ENCODE measurements at regions not wholly inside any gene's neighbourhood (a gene's known extent, or its start where the extent isn't known, plus 50 kb on each side); places are given as distances from the start of the nearest gene placed in this dataset.

DNA sequence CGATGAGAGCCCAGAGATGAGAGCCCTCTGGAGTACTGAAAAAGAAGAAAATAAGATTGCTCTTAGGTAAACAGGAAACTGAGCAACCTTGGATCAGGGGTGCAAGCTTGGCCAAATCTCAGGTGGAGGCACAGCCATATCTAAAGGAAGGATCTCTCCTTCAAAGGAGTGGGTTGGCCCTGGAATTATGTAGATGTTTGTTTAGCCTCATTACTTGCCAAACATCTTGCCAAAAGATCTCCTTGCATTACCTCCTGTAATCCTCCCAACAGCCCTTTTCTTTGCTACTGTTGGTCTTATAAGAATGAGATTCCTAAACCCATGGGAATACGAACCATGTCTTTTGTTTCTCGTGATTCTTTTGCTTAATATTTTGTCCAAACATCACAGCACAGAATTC lies 332.6 kb upstream of the NCKAP5 start:
- TF ChIP-seq, protein P1, sequence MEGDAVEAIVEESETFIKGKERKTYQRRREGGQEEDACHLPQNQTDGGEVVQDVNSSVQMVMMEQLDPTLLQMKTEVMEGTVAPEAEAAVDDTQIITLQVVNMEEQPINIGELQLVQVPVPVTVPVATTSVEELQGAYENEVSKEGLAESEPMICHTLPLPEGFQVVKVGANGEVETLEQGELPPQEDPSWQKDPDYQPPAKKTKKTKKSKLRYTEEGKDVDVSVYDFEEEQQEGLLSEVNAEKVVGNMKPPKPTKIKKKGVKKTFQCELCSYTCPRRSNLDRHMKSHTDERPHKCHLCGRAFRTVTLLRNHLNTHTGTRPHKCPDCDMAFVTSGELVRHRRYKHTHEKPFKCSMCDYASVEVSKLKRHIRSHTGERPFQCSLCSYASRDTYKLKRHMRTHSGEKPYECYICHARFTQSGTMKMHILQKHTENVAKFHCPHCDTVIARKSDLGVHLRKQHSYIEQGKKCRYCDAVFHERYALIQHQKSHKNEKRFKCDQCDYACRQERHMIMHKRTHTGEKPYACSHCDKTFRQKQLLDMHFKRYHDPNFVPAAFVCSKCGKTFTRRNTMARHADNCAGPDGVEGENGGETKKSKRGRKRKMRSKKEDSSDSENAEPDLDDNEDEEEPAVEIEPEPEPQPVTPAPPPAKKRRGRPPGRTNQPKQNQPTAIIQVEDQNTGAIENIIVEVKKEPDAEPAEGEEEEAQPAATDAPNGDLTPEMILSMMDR (conservative IDR thresholded peaks at IDR 0.05; ENCODE audit: low read length), result no peak
- no peak for TF ChIP-seq EZH2phosphoT487 (IDR thresholded peaks at IDR 0.05; ENCODE audit: borderline replicate concordance)

Measured in Loucy (cell line).